ENCODE measurements at regions not wholly inside any gene's neighbourhood (a gene's known extent, or its start where the extent isn't known, plus 50 kb on each side); places are given as distances from the start of the nearest gene placed in this dataset.

DNA sequence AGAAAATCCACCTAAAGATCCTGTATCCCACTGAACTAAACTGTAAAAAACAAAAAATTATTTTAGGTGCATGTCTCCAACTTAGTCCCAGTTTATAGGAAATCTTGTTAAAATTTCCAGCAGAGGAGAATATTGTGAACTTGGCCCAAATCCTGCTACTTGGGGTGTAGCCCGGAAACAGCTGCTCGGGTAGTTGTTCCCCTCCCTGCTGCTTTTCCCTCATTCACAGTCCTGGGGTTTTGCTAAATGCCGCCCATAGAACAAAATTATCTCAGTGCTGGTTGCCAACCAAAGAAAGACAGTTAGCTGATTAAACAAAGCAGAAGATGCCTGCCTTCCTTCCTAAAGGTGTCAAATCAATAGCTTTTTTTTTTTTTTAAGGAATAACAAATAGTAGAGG, 330.5 kb upstream of the KLF12 start:
- H3K36me3 ChIP-seq (ENCODE audit: control insufficient read depth, insufficient read depth, low read length) = no peaks in the 10 kb centered on the region
- no peaks in the 10 kb centered on the region for H3K4me1 ChIP-seq (ENCODE audit: control insufficient read depth, extremely low read depth, insufficient read depth, low read length)
- TF ChIP-seq EZH2 (IDR thresholded peaks at IDR 0.05; ENCODE audit: low read length, missing control alignments) = no peak
- TF ChIP-seq, protein P1, sequence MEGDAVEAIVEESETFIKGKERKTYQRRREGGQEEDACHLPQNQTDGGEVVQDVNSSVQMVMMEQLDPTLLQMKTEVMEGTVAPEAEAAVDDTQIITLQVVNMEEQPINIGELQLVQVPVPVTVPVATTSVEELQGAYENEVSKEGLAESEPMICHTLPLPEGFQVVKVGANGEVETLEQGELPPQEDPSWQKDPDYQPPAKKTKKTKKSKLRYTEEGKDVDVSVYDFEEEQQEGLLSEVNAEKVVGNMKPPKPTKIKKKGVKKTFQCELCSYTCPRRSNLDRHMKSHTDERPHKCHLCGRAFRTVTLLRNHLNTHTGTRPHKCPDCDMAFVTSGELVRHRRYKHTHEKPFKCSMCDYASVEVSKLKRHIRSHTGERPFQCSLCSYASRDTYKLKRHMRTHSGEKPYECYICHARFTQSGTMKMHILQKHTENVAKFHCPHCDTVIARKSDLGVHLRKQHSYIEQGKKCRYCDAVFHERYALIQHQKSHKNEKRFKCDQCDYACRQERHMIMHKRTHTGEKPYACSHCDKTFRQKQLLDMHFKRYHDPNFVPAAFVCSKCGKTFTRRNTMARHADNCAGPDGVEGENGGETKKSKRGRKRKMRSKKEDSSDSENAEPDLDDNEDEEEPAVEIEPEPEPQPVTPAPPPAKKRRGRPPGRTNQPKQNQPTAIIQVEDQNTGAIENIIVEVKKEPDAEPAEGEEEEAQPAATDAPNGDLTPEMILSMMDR (conservative IDR thresholded peaks at IDR 0.05 in 1 of 2, IDR thresholded peaks at IDR 0.05 in 1 of 2; ENCODE audit: low read depth in 1 of 2, low read length in 2 of 2) = no peak
- H3K9ac ChIP-seq (ENCODE audit: insufficient read depth, low read length) = no peak overlapping the region
- H4K20me1 ChIP-seq (ENCODE audit: control insufficient read depth, extremely low read depth, insufficient read depth, low read length) = no peaks in the 10 kb centered on the region
- no peak for DNase-seq (ENCODE audit: low read depth in 2 of 2)
- no peaks in the 10 kb centered on the region for H3K79me2 ChIP-seq (ENCODE audit: control insufficient read depth, insufficient read depth, low read length)
- H3K4me2 ChIP-seq (ENCODE audit: extremely low read depth, insufficient read depth, low read length) = no peak overlapping the region
- H2AFZ ChIP-seq (ENCODE audit: low read length) = no peak overlapping the region
- H3K27ac ChIP-seq (ENCODE audit: insufficient read depth, low read length) = no peak overlapping the region
- H3K4me3 ChIP-seq (replicated peaks in 1 of 4; ENCODE audit: control extremely low read depth in 1 of 4, insufficient read depth in 1 of 4, low read depth in 3 of 4, low read length in 4 of 4) = no peak overlapping the region
- no peaks in the 10 kb centered on the region for H3K9me3 ChIP-seq (ENCODE audit: control insufficient read depth, insufficient read depth, low read depth, low read length)
- H3K27me3 ChIP-seq (ENCODE audit: control insufficient read depth, insufficient read depth, low read length) = no peaks in the 10 kb centered on the region

GRCh38 chr13:74461011-74461410, 326.8 kb upstream of the KLF12 start:
- no peaks in the 10 kb centered on the region for H4K20me1 ChIP-seq (ENCODE audit: control insufficient read depth, extremely low read depth, insufficient read depth, low read length)
- TF ChIP-seq EZH2 (IDR thresholded peaks at IDR 0.05; ENCODE audit: low read length, missing control alignments) = no peak
- TF ChIP-seq, protein P1 (conservative IDR thresholded peaks at IDR 0.05 in 1 of 2, IDR thresholded peaks at IDR 0.05 in 1 of 2; ENCODE audit: low read depth in 1 of 2, low read length in 2 of 2) = no peak
- H3K79me2 ChIP-seq (ENCODE audit: control insufficient read depth, insufficient read depth, low read length) = no peaks in the 10 kb centered on the region
- no peaks in the 10 kb centered on the region for H3K36me3 ChIP-seq (ENCODE audit: control insufficient read depth, insufficient read depth, low read length)
- no peaks in the 10 kb centered on the region for H3K4me1 ChIP-seq (ENCODE audit: control insufficient read depth, extremely low read depth, insufficient read depth, low read length)
- no peak overlapping the region for H3K4me3 ChIP-seq (replicated peaks in 1 of 4; ENCODE audit: control extremely low read depth in 1 of 4, insufficient read depth in 1 of 4, low read depth in 3 of 4, low read length in 4 of 4)
- DNase-seq (ENCODE audit: low read depth in 2 of 2) = no peak
- H3K9ac ChIP-seq (ENCODE audit: insufficient read depth, low read length) = no peak overlapping the region
- H3K9me3 ChIP-seq (ENCODE audit: control insufficient read depth, insufficient read depth, low read depth, low read length) = no peaks in the 10 kb centered on the region
- H3K27ac ChIP-seq (ENCODE audit: insufficient read depth, low read length) = no peak overlapping the region
- H3K27me3 ChIP-seq (ENCODE audit: control insufficient read depth, insufficient read depth, low read length) = no peaks in the 10 kb centered on the region
- H3K4me2 ChIP-seq (ENCODE audit: extremely low read depth, insufficient read depth, low read length) = no peak overlapping the region
- no peak overlapping the region for H2AFZ ChIP-seq (ENCODE audit: low read length)

DNA sequence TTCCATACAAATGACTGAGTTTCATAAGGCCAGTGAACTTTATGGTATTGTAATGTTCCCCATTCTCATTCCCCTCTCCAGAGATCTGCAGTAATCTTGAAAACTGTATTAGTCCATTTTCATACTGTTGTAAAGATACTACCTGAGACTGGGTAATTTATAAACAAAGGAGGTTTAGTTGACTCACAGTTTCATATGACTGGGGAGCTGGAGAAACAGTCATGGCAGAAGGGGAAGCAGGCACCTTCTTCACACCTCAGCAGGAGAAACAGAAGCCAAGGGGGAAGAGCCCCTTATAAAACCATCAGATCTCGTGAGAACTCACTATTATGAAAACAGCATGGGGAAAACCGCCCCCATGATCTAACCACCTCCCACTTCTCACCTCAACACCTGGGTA, 318.7 kb upstream of the KLF12 start:
- H3K9ac ChIP-seq (ENCODE audit: insufficient read depth, low read length) = no peak overlapping the region
- no peaks in the 10 kb centered on the region for H3K27me3 ChIP-seq (ENCODE audit: control insufficient read depth, insufficient read depth, low read length)
- no peak overlapping the region for H3K27ac ChIP-seq (ENCODE audit: insufficient read depth, low read length)
- DNase-seq (ENCODE audit: low read depth in 2 of 2) = no peak
- H3K4me3 ChIP-seq (replicated peaks in 1 of 4; ENCODE audit: control extremely low read depth in 1 of 4, insufficient read depth in 1 of 4, low read depth in 3 of 4, low read length in 4 of 4) = no peak overlapping the region
- H2AFZ ChIP-seq (ENCODE audit: low read length) = no peak overlapping the region
- TF ChIP-seq EZH2 (IDR thresholded peaks at IDR 0.05; ENCODE audit: low read length, missing control alignments) = no peak
- TF ChIP-seq, protein P1 (conservative IDR thresholded peaks at IDR 0.05 in 1 of 2, IDR thresholded peaks at IDR 0.05 in 1 of 2; ENCODE audit: low read depth in 1 of 2, low read length in 2 of 2) = no peak
- H3K9me3 ChIP-seq (ENCODE audit: control insufficient read depth, insufficient read depth, low read depth, low read length) = no peaks in the 10 kb centered on the region
- peaks cover 5% of the 10 kb centered on the region for H3K4me1 ChIP-seq (ENCODE audit: control insufficient read depth, extremely low read depth, insufficient read depth, low read length)
- no peaks in the 10 kb centered on the region for H3K79me2 ChIP-seq (ENCODE audit: control insufficient read depth, insufficient read depth, low read length)
- no peaks in the 10 kb centered on the region for H4K20me1 ChIP-seq (ENCODE audit: control insufficient read depth, extremely low read depth, insufficient read depth, low read length)
- no peaks in the 10 kb centered on the region for H3K36me3 ChIP-seq (ENCODE audit: control insufficient read depth, insufficient read depth, low read length)
- H3K4me2 ChIP-seq (ENCODE audit: extremely low read depth, insufficient read depth, low read length) = no peak overlapping the region

Measured in fibroblast of lung (primary cell).